Embryonic facial prominence (tissue), 1 donor: ENCODE measurements at regions not wholly inside any gene's neighbourhood (a gene's known extent, or its start where the extent isn't known, plus 50 kb on each side); places are given as distances from the start of the nearest gene placed in this dataset.
"Not testable (repeated sequence)": the region's sequence is repeated elsewhere in the genome, so short reads cannot be mapped to it uniquely, and the experiment has no call there.

Experiments used
- DNase-seq: peaks from one replicate; pipeline ENCODE4 v3.0.0-alpha.2; 2016; ENCODE audit errors: extremely low spot score

DNA sequence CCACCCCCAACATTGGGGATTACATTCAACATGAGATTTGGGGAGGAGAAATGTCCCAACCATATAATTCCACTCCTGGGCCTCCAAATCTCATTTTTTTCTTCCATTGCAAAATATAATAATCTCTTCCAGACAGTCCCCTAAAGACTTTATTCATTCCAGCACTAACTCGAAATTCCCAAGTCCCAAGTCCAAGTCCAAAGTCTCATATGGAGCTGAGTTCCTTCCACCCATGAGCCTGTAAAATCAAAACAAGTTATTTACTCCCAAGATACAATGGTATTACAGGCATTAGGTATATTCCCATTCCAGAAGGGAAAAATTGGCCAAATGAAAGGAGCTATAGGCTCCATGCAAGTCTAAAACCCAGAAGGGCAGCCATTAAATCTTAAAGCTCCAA, 56.7 kb downstream of the P2RY1 start:
- DNase-seq, result no peak

DNA sequence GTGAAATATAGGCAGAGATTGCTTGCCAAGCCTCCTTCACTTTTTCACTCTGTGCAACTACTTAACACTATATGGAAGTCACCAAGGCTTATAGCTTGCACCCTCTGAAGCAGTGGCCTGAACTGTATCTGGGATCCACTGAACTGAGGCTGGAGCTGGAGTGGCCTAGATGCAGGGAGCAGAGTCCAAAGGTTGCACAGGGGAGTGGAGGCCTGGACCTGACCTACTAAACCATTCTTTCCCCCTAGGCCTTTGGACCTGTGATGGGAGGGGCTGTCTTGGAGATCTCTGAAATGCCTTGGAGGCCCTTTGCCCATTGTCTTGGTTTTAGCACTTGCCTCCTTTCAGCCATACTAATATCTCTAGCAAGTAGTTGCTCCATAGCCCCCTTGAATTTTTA, 57.5 kb downstream of the P2RY1 start:
- DNase-seq, result no peak

- DNase-seq, result no peak
Measured at GRCh38 chr3:152893647-152894046, 58.7 kb downstream of the P2RY1 start.

DNA sequence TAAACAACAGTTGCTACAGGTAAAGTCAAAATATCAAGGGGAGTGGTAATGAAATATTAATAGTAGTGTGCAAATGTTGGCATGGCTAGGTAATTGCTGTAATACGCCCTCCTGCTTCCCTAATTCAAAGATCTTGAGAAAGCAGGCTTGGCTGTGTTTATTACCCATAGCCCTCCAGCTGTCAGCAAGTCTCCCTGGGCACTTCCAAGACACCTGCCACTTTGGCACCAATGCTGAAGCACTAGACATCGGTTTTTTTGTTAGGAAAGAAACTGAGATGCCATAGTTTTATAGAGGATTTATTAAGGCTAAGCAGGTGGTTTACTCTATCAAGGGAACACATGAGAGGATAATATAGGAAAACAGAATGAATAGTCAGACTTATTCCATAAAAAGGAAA, 64.4 kb downstream of the P2RY1 start:
- no peak for DNase-seq

DNA sequence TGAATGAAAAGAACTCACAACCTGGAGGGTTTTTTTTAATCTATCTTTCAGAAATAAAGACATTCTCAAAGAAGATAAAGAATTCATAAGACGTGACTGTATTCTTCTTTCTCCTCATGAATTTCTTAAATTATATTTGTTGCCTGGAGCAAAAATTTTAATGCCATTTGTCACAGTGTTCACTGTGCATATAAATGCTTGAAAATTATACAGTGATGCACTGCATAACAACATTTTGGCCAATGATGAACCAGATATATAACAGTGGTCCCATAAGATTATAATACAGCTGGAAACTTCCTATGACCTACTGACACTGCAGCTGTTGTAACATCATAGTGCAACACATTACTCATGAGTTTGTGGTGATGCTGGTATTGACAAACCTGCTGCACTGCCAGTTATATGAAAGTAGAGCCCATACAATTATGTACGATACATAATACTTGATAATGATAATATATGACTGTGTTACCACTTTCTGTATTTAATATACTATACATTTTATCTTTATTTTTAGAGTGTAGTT, 67.3 kb downstream of the P2RY1 start:
- no peak for DNase-seq

DNA sequence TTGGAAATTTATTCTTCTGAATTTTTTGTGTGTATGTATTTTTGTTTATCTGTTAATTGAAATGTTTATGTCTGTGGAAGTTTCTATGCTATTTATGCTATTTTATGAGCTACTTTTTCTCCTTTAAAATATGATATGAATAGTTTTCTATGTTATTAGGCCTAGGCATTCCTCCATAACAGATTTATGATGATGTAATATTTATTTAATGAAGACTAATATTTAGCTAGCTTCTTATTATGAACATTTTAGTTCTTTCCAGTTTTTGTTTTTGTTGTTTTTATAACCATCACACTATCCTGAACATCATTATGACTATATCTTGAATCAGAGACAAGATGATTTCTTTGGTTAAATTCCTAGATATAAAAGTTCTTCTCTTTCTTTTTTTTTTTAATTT, 70.7 kb downstream of the P2RY1 start:
- no peak for DNase-seq

GRCh38 chr3:152909180-152909883, 74.4 kb downstream of the P2RY1 start:
- no peak for DNase-seq

DNA sequence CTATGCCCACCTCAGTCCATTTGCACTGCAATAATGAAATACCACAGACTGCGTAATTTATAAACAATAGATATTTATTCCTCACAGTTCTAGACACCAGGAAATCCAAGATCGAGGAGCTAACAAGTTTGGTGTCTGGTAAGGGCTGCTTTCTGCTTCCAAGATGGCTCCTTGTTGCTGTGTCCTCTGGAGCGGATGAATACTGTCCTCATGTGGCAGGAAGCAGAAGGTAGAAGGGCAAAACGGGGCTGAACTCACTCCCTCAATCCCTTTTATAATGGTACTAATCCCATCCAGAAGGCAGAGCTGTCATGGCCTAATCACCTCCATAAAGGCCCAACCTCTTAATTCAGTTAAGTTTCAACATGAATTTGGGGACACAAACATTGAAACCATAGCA, 75.3 kb downstream of the P2RY1 start:
- no peak for DNase-seq

DNA sequence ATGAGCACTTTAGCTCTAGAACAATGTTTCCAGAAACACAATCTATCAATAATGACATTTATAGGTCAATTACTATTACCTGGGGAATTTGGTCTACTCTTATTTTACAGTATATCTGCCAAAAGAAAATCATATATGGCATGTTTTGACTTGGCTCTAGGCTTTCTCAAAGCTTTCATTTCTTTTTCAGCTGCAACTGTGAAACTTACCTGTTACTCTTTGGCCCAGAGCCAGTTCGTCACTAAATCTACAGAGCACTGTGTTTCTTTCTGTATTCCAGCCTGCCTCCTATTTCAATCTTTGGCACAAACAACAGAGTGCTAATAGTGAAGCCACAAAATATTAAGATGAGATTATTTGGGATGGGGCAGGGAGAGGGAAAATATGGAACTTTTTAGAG, 76.0 kb downstream of the P2RY1 start:
- DNase-seq, result peak; percentile 23

DNA sequence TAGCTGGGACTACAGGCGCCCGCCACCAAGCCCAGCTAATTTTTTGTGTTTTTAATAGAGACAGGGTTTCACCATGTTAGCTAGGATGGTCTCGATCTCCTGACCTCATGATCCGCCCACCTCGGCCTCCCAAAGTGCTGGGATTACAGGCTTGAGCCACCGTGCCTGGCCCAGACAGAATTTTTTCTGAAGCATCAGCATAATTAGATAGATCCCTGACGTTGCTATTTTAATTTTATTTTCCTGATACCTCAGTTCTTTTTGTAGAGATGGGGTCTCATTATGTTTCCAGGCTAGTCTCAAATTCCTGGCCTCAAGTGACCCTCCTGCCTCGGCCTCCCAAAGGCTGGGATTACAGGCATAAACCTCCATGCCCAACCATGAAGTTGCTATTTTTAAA, 79.8 kb downstream of the P2RY1 start:
- DNase-seq, result not testable (repeated sequence)

DNA sequence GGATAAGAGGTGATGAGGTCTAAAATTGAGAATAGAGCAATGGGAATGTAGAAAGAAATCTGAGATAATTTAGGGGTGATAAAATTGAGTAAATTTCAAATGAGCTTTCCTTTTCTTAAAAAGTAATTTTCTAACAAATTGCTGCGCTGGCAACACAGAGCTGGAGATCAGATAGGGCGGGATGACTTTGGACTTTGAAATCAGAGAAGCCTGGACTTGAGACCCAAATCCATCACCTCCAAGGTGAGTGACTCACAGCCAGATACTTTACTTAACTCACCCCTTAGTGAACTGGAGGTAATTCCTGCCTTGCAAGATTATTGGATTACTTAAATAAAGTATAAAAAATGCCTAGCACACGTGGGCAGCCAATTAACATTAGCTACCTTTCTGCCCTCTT, 80.8 kb downstream of the P2RY1 start:
- no peak for DNase-seq

GRCh38 chr3:152916753-152917279, 81.9 kb downstream of the P2RY1 start:
- DNase-seq, result no peak

- no peak for DNase-seq
Measured at GRCh38 chr3:152921351-152921750, 86.4 kb downstream of the P2RY1 start.

- no peak for DNase-seq
Measured at GRCh38 chr3:152922554-152922953, 87.6 kb downstream of the P2RY1 start.

GRCh38 chr3:152927131-152927530, 92.2 kb downstream of the P2RY1 start:
- no peak for DNase-seq

DNA sequence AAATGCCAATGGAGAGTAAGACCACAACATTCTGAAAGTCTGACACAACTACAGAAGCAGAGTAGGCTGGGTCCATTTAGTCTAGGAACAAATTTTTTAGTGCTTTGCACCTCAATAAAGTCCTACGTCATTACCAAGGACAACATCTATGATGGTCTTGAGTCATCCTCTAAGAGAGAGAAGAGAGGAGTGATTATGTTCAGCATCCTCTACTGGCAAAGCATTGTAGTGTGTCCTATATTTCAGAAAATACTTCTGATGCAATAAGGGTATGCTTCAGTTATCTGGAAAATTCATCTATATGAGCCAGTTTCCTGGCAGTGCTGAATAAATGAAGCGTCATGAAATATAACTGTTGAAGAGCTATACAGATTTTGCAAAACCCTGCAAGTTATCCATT, 95.6 kb downstream of the P2RY1 start:
- DNase-seq, result no peak

DNA sequence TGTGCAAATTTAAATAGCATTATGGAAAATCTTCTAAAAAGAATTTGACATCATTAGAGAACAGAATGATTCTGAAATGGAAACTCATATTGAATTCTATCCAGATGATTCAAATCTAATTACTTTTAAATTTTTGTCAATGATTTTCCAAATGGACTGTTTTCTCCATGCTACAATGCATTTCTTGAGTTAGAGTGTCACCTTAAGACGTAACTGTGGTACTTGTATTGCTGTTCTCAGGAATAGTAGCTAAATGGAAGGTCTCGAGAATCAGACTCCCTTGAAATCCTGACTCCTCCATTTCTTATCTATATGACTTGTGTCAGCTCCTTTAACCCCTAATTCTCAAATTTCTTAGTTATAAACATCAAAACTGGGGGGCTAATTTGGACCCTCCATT, 102.3 kb downstream of the P2RY1 start:
- no peak for DNase-seq

GRCh38 chr3:152938974-152939636, 104.2 kb downstream of the P2RY1 start:
- no peak for DNase-seq

DNA sequence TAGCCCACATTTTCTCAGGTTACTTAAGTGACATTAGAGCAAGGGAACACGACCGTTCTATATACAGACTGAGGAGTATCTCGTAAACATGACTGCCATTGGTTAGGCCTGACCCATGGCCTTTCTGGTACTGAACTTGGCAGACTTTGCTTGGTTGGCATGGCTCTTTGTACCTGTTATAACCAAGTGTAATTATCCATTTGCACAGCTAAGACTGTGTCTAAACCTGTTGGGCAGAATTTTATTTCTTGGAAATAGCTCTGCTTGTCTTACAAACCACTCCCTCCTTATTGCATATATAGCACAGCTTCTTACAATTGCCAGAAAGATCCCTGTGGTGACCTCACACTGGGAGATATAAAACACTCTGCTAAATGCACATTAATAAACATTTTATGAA, 106.9 kb downstream of the P2RY1 start:
- DNase-seq, result no peak

- DNase-seq, result no peak
Measured at GRCh38 chr3:152942366-152942765, 107.4 kb downstream of the P2RY1 start.

DNA sequence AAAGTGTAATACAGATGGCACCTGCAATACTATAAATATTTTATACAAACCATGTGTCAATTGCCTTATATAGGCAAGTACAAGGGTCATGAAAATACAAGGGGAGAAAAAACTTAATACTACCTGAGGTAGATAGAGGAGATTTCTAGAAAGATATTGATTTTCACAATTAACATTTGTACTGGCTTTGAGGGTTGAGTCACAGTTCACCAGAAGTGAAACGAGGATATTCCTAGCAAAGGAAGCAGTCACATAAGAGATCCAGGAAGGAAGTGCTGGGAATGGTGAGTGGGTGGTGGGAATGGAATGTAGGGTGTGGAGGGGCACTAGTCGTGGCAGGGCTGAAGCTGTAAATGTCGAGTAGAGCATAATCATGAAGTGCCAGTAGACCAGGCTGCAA, 108.7 kb downstream of the P2RY1 start:
- DNase-seq, result no peak

DNA sequence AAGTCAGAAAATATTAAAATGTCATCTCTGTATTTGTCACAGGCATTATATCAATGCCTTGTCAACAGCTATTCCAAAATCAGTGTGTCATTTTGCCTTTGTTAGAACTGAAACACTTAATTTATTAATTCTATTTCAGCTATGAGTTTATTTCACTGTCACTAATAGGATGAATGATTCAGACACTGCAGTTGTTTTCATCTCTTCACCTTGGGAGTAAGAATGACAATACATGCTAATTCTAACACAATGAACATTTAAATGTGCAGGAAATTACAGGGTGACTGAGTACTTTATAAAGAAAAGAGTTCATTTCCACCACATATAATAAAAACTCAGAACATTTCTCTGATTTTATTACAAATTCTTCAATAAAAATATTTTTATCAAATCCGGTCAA, 109.7 kb downstream of the P2RY1 start:
- no peak for DNase-seq

DNA sequence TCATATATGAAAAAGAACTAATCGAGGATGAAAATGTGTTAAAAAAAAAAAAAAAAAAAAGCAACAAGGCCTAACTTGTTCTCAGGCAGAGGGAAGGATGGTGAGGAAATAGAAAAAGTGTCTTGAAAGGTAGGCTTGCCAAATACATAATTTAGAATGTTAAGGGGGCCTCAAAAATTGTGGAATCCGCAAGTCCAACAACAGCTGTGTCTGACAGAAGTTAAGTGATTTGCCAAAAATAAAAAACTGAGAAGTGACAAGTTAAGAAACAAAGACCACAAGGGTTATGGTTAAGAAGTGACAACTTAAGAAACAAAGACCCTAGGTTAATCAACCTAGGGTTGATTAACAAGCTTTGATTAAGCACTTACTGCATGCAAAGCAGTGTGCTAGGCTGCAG, 110.6 kb downstream of the P2RY1 start:
- no peak for DNase-seq
